ENCODE measurements at regions not wholly inside any gene's neighbourhood (a gene's known extent, or its start where the extent isn't known, plus 50 kb on each side); places are given as distances from the start of the nearest gene placed in this dataset.

DNA sequence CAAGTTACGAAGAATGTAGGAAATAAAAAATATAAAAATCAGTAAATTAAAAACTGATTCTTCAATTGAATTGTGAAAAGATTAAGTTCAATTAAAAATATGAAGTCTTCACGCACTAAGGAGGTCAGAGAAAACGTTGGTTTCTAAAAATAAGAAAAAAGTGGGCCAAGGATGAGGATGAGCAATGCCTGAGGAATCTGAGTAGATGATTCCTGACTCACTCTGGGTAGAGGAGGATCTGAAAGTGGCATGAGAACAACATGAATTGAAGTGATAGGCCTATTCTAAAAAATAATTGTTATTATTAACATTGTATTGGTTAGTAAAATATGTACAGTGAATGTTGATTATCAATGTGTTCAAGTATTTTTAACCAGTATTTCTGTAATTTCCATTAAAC is 444.2 kb downstream of the GRIA2 start:
- peak; percentile 38 for DNase-seq (ENCODE audit: low read depth)

GRCh38 chr4:157655096-157655809 is 434.7 kb downstream of the GRIA2 start:
- no peak for DNase-seq (ENCODE audit: low read depth)

- no peak for DNase-seq (ENCODE audit: low read depth)
Observed at GRCh38 chr4:157643257-157643656, 422.7 kb downstream of the GRIA2 start.

- no peak for DNase-seq (ENCODE audit: low read depth)
Observed at GRCh38 chr4:157634057-157634456, 413.5 kb downstream of the GRIA2 start.

GRCh38 chr4:157616741-157617472 is 396.4 kb downstream of the GRIA2 start:
- DNase-seq (ENCODE audit: low read depth), result no peak

GRCh38 chr4:157607996-157608395 is 387.5 kb downstream of the GRIA2 start:
- no peak for DNase-seq (ENCODE audit: low read depth)

- DNase-seq (ENCODE audit: low read depth), result no peak
Observed at GRCh38 chr4:157600583-157600982, 380.1 kb downstream of the GRIA2 start.

DNA sequence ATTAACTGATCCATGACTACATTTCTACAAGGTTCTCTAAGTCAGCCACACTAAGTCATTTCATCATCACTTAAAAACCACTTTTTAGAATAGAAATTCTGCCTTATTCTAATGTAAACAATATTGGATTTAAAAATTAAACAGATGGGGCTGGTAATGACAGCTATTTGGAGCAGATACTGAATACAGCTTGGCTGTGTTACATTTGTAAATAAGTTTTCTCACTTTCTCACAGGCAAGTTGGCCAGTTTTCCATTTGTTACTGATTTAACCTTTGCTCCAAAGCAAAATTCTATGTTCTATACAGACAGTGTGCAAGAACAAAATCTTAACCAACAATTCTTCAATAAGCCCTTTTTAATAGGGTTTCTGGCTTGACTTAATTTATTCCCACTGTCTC is 370.7 kb downstream of the GRIA2 start:
- no peak for DNase-seq (ENCODE audit: low read depth)

DNA sequence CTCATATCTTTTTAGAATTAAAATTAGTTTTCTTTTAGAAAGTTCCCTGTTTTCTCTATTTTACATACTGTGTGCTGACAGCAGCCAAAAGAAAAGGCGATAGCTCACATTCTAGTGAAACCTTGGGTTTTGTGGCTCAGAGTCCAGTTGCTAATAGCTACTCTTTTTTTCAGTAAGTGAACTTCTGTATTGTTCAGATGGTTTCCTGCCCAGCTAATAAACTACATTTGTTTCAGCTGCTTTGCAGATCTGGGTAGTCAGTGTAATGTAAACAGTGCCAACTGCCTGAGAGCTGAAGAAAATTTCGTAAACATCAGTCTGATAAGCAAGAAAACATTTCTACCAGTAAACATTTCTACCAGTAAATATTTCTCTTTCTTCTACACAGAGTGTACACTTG is 370.2 kb downstream of the GRIA2 start:
- no peak for DNase-seq (ENCODE audit: low read depth)

DNA sequence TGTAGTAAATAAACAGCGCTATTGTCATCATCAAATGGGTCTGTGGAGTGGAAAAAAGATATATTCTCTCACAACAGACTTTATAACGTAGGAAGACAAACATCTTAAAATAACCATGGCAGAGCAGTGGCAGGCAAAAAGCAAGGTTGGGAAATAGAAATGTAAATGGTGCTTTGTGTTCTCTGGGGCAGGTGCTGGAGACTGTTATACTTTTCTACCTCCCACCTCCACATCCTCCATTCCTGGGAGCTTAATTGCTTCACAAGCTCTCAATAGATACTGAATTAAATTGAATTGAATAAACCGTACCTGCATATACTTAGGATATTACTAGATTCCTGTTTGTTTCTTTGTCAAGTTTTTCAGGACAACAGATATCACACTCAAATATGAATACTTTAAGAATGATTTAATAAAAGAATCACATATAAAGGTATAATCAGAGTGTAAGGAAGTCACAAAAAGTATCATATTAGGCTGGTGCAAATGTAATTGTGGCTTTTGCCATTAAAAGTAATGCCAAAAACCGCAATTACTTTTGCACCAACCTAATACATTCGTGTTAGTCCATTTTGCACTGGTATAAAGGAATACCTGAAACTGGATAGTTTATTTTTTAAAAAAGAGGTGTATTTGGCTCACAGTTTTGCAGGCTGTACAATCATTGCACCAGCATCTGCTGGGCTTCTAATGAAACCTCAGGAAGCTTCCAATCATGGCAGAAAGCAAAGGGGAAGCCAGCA is 367.3 kb downstream of the GRIA2 start:
- DNase-seq (ENCODE audit: low read depth), result no peak

GRCh38 chr4:157582141-157582540 is 361.6 kb downstream of the GRIA2 start:
- DNase-seq (ENCODE audit: low read depth), result no peak

DNA sequence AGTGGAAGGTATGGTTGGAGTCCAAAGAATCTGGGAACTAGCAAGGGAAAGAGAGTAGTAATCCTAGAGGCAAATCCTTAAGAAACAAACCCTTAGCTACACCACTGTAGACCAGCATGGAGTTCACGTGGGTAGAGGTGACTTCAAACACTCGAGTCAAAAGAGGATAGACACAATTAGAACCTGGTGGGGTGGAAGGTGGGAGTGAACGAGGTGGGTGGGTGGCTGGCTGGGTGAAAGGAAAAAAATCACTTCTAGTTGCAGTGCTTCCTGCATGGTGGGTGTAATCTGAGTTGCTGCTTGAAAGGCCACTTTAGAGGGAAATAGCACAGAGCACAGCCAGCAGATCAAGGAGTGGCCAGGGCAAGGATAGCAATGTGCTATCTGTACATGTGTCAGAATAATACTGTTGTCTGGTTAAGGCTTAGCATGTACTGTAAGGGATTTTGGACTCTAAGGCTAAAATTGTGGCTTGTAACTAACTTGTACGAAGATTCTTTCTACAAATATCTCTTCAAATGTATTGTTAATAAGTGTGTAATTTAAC is 356.2 kb downstream of the GRIA2 start:
- no peak for DNase-seq (ENCODE audit: low read depth)

DNA sequence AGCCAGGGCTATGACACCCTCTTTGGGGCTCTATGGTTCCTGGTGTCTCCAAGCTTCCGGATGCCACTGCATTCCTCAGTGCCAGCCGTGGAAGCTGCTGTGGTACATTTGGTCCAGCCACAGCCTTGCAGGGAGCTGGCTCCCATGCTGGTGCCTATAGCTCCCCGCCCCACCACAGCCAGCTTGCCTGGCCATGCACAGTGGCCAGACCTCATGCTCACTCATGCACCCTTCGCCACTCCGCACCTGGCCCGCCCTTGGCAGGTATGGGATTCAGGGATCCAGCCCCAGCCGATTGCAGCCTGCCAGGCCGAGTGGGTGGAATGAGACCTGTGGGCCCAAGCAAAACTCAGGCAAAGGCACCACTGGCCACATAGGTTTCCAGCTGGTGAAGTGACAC is 354.8 kb downstream of the GRIA2 start:
- DNase-seq (ENCODE audit: low read depth), result no peak

- no peak for DNase-seq (ENCODE audit: low read depth)
Observed at GRCh38 chr4:157574606-157575005, 354.1 kb downstream of the GRIA2 start.

DNA sequence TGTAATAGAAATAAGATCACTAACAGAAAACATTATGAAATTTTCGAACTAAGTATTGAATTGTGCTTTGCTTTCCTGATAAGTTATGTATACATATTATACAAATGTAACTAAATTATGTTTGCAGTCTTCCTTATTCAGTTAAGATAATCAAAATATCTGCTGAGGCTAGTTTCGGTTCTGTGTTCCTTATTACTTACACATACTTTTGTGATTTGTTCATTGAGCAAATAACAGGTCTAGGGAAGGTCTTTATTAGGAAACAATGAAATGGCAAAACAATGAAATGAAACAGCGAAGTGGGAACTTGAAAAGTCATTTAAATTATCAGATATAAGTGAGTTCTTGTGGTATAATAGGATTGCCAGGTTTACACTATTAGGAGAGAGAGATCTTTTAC is 352.4 kb downstream of the GRIA2 start:
- DNase-seq (ENCODE audit: low read depth), result no peak

- DNase-seq (ENCODE audit: low read depth), result no peak
Observed at GRCh38 chr4:157572284-157572683, 351.8 kb downstream of the GRIA2 start.

GRCh38 chr4:157564771-157565170 is 344.2 kb downstream of the GRIA2 start:
- DNase-seq (ENCODE audit: low read depth), result no peak

DNA sequence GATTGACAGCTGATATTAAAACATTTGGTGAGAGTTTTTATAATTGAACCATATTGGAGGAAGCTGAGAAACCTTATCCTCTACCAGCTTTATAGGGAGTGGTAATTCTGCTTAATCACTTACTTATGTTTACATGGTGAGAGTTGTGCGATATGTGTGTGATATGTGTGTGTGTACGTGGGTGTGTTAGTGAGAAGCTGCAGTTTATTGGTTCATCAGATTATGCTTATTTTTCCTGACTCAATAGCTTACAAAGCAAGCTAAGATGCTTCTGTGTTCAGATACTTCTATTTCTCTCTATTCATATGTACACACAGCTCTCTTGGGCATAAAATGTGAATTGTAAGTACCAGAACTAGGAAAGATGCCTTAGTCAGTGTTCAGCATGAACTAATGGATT is 343.7 kb downstream of the GRIA2 start:
- no peak for DNase-seq (ENCODE audit: low read depth)

- no peak for DNase-seq (ENCODE audit: low read depth)
Observed at GRCh38 chr4:157558016-157558415, 337.5 kb downstream of the GRIA2 start.

- DNase-seq (ENCODE audit: low read depth), result no peak
Observed at GRCh38 chr4:157550028-157550427, 329.5 kb downstream of the GRIA2 start.

- no peak for DNase-seq (ENCODE audit: low read depth)
Observed at GRCh38 chr4:157527954-157528353, 307.4 kb downstream of the GRIA2 start.

GRCh38 chr4:157521906-157522305 is 301.4 kb downstream of the GRIA2 start:
- DNase-seq (ENCODE audit: low read depth), result no peak

DNA sequence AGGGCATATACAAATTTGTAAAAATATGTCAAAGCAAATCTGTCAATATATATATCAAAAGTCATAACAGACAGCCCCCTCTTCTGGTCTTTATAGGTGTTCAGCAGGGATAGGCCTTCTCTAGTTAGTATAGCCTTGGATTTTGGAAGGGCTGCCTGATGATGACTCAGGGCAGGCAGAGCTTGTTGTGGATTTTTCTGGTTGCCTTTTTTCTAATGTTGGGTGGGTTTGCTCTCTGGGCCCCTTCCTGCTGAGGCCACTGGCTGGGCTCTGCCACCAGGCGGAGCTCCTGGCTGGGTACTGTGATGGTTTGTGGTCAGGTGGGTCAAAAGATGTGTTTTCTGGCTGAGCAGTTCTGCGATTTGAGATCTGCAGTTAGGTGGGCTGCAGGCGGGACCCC is 294.2 kb downstream of the GRIA2 start:
- no peak for DNase-seq (ENCODE audit: low read depth)
